Sciatic nerve (tissue), 2 donors: ENCODE measurements at regions not wholly inside any gene's neighbourhood (a gene's known extent, or its start where the extent isn't known, plus 50 kb on each side); places are given as distances from the start of the nearest gene placed in this dataset.

Experiments used
- ATAC-seq: fragments of 200-7000 bp; cut with Tn5 transposase; one replicate; pipeline ENCODE4 v1.9.1; 2020; ENCODE audit warnings: mild to moderate bottlenecking, moderate library complexity
- DNase-seq: peaks from one replicate; pipeline ENCODE4 v3.0.0-alpha.2; 2020; ENCODE audit warnings: low spot score
- intact Hi-C: fragments of 100-400 bp; cut with DNase I; formaldehyde crosslinking; loops from one replicate; pipeline ENCODE4 v1.14.2; 2022
- donor health status: DM: no; HTN: no; CAD: no.
- donor health status: DM: no; HTN: no; CAD: no.

DNA sequence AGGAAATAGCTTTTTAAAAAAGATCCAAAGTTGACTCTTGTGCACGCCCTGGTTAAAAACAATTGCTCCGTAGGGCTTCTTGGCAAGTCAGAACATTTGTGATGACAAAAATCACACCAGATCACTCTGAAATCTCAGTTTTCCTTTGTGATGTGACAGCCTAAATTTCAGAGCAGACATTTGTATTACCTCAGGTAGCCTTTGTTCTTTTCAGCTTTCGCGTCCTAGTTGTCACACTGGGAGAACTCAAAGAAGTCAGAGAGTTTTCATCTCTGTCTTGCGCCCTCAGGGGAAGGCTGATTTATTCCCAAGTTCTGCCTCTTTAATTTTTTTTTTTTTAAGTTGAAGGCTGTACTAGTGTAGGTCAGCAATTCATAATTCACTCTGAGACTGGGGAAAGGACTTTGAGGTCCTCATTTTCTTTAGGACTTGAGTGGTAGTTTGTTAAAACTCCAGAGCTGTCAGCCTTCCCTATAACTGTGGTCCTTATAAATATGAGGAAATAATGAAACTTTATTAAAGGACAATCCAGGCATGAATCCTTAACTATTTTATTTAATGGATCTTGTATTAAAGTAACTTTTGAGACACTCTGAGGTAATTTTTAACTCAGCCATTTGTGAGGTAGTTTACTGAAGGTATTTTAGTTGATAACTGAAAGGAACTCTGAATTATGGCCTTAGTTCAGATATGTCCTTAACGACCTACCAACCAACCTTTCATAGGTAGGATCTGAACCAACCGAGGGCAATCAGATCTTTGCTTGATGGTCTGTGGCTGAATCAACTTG, 525.1 kb upstream of the FAM98A start:
- no peak for ATAC-seq
- intact Hi-C loops, result no loop called here
- no peak for DNase-seq

- ATAC-seq, result no peak
- no peak for DNase-seq
- intact Hi-C loops, result no loop called here
Measured at GRCh38 chr2:34121076-34121475, 522.0 kb upstream of the FAM98A start.

GRCh38 chr2:34115076-34115475, 516.0 kb upstream of the FAM98A start:
- intact Hi-C loops, result no loop called here
- ATAC-seq, result no peak

DNA sequence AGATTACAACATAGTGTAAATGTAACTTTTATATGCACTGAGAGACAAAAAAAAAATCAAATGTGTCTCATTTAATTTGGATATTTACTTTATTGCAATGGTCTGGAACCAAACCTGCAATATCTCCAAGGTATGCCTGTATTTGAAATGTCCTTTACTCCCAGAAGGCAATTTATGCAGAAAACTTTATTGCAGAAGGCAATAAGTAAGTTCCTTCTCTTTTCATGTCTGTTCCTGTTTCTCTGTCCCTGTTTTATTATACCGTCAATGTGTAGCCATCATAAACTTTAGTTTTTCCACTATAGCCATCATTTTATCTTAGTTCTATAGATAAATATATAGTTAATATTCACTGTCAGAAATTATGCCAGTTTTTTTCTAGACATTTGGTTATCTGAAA, 513.1 kb upstream of the FAM98A start:
- ATAC-seq, result no peak
- no peak for DNase-seq
- intact Hi-C loops, result no loop called here

More at GRCh38 chr2:34115076-34115475, 516.0 kb upstream of the FAM98A start:
- DNase-seq, result no peak

DNA sequence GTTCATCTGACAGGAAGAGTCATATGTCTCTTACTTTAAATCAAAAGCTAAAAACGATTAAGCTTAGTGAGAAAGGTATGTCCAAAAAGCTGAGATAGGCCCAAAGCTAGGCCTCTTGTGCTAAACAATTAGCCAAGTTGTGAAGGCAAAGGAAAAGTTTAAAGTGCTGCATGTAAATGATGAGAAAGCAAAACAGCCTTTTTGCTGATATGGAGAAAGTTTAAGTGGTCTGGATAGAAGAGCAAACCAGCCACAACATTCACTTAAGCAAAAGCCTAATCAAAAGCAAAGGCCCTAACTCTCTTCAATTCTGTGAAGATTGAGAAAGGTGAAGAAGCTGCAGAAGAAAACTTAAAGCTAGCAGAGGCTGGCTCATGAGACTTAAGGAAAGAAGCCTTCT, 511.3 kb upstream of the FAM98A start:
- intact Hi-C loops, result no loop called here
- no peak for ATAC-seq

GRCh38 chr2:34107811-34108210, 508.7 kb upstream of the FAM98A start:
- no peak for ATAC-seq
- intact Hi-C loops, result no loop called here
- DNase-seq, result no peak

More for the DNA sequence above, 511.3 kb upstream of the FAM98A start:
- DNase-seq, result no peak

- DNase-seq (no peak), ATAC-seq (no peak)
- intact Hi-C loops, result no loop called here
Measured at GRCh38 chr2:34105006-34105767, 506.1 kb upstream of the FAM98A start.

- intact Hi-C loops, result no loop called here
- no peak for ATAC-seq
- no peak for DNase-seq
Measured at GRCh38 chr2:34104601-34105000, 505.5 kb upstream of the FAM98A start.

DNA sequence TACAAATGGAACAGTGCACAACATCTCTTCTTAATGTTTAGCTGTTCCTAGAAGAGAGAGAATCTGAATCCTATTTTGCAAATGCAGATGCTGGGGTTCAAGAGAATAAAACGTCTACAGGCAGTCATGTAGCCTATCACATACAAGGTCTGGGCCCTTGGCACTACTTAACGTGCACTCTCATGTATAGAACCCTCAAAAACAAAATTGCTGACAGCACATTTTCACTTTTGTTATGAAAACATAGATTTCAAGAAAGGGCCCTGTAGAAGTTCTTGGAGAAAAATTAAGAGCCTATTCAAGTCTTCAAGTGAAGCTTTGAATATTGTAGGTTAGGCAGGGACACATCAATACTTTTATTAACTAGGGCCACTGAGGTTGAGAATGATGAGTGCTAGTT, 504.3 kb upstream of the FAM98A start:
- ATAC-seq (no peak), DNase-seq (no peak)
- intact Hi-C loops, result no loop called here

- DNase-seq, result no peak
- ATAC-seq, result no peak
- intact Hi-C loops, result no loop called here
Measured at GRCh38 chr2:34102339-34102738, 503.2 kb upstream of the FAM98A start.

- ATAC-seq, result no peak
- intact Hi-C loops, result no loop called here
- no peak for DNase-seq
Measured at GRCh38 chr2:34099377-34099776, 500.3 kb upstream of the FAM98A start.

DNA sequence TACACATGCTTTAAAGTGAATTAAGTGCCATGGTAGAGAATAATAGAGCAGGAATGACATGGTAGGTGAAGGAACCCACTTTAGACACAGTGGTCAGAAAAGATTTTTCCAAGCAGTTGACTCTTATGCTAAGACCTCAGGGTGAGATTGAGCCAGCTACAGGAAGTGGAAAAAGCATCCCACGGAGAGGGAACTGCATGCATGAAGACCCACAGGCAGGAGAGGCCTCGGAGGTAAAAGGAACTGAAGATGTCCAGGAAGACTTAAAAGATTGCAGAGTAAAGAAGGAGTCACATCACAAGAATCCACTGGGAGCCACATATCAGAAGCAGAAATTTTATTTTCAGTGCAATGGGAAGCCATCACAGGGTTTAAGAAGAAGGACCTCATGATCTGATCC, 499.2 kb upstream of the FAM98A start:
- DNase-seq, result no peak
- no peak for ATAC-seq
- intact Hi-C loops, result no loop called here

DNA sequence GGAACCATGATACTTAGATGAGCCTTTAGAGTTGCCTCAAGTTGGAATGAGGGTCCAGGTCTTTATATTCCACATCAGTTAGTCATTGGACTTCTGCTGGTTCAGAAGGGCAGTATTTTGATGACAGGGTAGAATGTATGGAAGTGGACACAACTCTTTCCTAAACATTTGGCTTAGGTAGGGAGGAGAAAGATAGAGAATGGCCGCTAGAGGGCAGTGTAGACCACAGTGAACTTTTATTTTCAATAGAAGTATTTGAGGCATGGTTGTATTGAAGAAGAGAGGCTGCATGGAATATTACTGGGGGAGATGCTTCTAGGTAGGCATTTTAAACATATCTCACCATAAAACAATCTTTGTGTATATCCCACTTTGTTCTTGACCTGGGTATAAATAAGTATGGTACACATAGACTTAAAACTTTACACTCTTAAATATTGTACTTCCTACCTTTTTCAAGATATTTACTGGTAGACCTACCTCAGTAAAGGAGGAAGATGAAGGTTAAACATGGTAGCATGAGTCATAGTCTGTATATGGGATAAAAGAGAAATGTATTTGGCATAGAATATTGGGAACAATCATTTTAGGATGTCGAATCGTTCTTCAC, 497.6 kb upstream of the FAM98A start:
- peak; percentile 49 for ATAC-seq
- intact Hi-C loops, result no loop called here

GRCh38 chr2:34093790-34094189, 494.7 kb upstream of the FAM98A start:
- intact Hi-C loops, result no loop called here
- no peak for ATAC-seq

More for the DNA sequence above, 497.6 kb upstream of the FAM98A start:
- peak; percentile 60 for DNase-seq

DNA sequence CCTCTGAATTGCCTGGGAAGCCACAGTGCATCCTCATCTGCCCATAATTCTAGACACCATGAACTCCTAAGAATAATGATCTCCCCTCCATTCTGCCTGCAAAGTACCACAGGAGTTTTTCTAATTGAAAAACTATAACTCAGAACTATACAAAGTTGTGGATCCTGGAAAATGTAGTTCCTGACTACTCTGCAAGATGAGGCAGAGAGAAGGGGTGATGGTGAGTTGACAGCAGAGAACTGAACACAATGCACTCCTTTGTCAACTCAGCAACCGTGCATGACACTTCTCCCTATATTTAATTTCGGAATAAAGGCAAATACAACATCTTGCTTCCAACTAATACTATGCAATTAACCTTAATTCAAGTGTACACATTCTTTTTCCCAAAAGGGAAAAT, 471.1 kb upstream of the FAM98A start:
- ATAC-seq (no peak), DNase-seq (no peak)
- intact Hi-C loops, result no loop called here

More at GRCh38 chr2:34093790-34094189, 494.7 kb upstream of the FAM98A start:
- no peak for DNase-seq

- ATAC-seq (no peak), DNase-seq (no peak)
- intact Hi-C loops, result no loop called here
Measured at GRCh38 chr2:34069604-34070003, 470.5 kb upstream of the FAM98A start.

GRCh38 chr2:34050413-34050812, 451.3 kb upstream of the FAM98A start:
- intact Hi-C loops, result no loop called here
- ATAC-seq (no peak), DNase-seq (no peak)

DNA sequence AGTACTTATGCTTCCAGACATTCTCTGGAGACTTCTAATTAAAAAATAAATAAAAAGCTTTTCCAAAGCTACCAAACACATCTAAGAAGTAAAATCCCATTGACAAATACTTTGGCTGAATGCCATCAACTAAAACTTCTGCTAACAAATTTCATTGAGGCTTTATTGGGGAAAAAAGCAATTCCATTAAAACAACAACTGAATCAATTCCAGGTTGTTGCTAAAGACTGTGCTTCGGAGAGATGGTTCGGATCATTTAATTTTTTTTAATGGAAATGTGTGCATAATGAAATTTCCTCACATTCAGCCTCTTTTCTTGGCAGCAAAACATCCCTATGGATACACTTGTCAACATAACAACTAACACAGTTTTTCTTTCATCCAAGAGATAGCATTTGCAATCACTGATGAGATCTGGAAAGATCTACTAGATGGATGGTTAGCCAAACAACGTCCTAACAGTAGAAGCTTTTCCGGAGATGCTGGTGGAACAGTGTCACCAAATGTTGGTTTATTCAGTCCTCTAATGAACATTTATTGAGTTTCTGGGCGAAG, 446.1 kb upstream of the FAM98A start:
- intact Hi-C loops, result no loop called here
- DNase-seq, result no peak
- no peak for ATAC-seq

DNA sequence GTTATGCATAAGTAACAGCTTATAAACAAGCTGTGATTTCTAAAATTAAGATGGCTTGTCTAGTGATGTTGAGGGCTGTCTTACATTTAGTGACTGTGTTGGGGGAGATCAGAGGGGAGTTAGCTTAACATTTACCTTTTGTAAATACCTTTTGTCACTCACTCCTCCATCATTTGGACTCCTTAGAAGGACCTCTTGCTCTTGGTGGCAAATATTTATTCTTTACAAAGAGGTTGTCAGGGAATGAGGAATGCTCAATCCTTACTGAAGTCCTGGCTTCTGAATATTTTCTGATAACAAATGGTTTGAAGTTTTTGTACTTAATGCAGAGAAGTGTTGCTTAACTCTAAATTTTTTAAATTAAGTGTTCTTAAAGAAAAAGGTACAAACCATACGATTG, 438.8 kb upstream of the FAM98A start:
- ATAC-seq, result no peak

DNA sequence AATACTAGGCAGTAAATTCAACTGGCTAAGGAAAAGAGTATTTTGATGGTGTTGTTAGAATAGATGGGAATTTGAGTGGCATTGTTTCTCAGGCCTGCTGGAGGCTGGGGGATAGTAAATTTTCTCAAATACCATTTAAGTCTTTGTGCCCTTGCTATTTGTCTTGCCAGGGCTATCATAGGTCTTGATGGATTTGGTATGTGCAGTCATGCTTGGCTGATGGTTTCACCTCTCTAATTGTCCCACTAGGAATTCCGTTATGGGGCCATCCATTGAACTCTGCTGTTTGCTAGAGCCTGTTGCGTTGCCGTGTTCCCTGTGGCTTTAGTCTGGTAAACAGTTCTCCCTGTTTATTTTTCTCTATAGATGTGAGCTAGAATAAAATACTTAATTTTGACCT, 438.1 kb upstream of the FAM98A start:
- DNase-seq, result no peak
- no peak for ATAC-seq
- intact Hi-C loops, result no loop called here

More for the DNA sequence above, 438.8 kb upstream of the FAM98A start:
- intact Hi-C loops, result no loop called here
- DNase-seq, result no peak
